Sigmoid colon (tissue), 4 donors: ENCODE measurements at regions not wholly inside any gene's neighbourhood (a gene's known extent, or its start where the extent isn't known, plus 50 kb on each side); places are given as distances from the start of the nearest gene placed in this dataset.

ENCODE experiments used
- CTCF ChIP-seq, 4 experiments: fragments of 450-650 bp in 3 of 4; fragments of 200-600 bp in 1 of 4; IDR thresholded peaks; one replicate each; pipeline ENCODE4 v1.5.1; 2016 to 2019; ENCODE audit warnings: antibody characterized with exemption in 4 of 4, mild to moderate bottlenecking in 3 of 4, moderate library complexity in 2 of 4
- EP300 ChIP-seq, 4 donors: sonication (generic); formaldehyde crosslinking; IDR thresholded peaks; one replicate each; pipeline ENCODE4 v1.6.1; 2017; ENCODE audit warnings: antibody characterized with exemption in 4 of 4
- POLR2A ChIP-seq, 2 donors: fragments of 450-650 bp; IDR thresholded peaks; one replicate each; pipeline ENCODE4 v1.6.1; 2016; ENCODE audit warnings: antibody characterized with exemption in 2 of 2, mild to moderate bottlenecking in 2 of 2, moderate library complexity in 2 of 2
- POLR2AphosphoS5 ChIP-seq, 4 donors: sonication (generic); formaldehyde crosslinking; IDR thresholded peaks; one replicate each; pipeline ENCODE4 v1.6.1; 2017; ENCODE audit warnings: antibody characterized with exemption in 4 of 4

GRCh38 chrX:118257781-118258180 lies 88.1 kb upstream of the WDR44 start:
- TF ChIP-seq POLR2A (IDR thresholded peaks at IDR 0.05) (no peak), CTCF (IDR thresholded peaks at IDR 0.05) (no peak), POLR2AphosphoS5 (IDR thresholded peaks at IDR 0.05) (no peak), EP300 (IDR thresholded peaks at IDR 0.05) (no peak)
